ENCODE measurements at regions not wholly inside any gene's neighbourhood (a gene's known extent, or its start where the extent isn't known, plus 50 kb on each side); places are given as distances from the start of the nearest gene placed in this dataset.
"Not testable (repeated sequence)": the region's sequence is repeated elsewhere in the genome, so short reads cannot be mapped to it uniquely, and the experiment has no call there.

GRCh38 chr3:22318325-22318724, 567.3 kb upstream of the ZNF385D start:
- no peak for DNase-seq (ENCODE audit: low read depth)

- DNase-seq (ENCODE audit: low read depth) = peak; percentile 15
Observed at GRCh38 chr3:22319446-22319845, 568.4 kb upstream of the ZNF385D start.

DNA sequence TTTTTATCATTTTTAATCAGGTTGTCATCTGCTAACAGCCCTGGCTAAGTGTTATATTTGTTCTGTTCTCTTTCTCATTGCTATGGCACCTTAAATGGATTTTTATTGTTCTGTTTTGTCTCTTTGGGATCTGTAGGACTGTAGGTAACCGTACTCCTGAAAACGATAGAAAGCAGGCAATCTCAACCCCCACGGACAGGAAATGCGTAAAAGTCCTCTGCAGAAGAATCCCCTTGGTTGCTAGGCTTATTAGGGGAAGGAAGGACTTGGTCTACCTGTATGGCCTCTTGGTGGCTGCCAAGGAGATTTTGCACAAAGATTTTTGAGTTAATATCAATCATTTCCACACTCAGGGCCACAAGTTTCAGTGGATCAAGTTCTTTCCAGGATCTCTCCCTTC, 571.9 kb upstream of the ZNF385D start:
- no peak for DNase-seq (ENCODE audit: low read depth)

- no peak for DNase-seq (ENCODE audit: low read depth)
Observed at GRCh38 chr3:22326305-22326704, 575.3 kb upstream of the ZNF385D start.

GRCh38 chr3:22334996-22335395, 584.0 kb upstream of the ZNF385D start:
- DNase-seq (ENCODE audit: low read depth) = no peak

DNA sequence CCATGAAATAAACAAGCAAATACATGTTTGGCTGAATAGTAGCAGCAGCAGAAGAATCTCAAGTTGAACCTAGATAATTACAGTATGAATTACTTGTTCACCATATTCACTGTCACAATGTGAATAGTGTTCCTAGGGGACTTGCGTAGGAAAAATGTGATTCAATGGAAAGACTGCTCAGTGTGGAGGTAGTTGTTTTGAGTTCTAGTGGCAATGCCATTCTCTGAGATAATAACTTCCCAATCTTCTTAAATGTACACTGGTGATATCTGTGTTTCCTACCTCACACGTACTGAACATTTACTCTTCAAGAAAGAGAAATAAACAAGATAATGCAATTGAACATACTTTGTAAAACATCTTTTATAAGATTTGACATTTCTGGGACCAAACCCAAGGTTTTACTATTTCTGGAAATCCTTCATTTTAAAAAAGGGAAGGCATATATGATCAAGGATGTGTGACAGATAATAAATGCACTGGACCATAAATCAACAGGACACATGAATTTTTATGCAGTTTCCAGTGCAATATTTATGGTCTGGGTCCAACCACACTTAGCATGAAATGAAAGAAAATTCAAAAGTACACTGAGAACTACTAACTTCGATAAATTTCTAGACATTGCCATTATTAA, 598.3 kb upstream of the ZNF385D start:
- no peak for DNase-seq (ENCODE audit: low read depth)

DNA sequence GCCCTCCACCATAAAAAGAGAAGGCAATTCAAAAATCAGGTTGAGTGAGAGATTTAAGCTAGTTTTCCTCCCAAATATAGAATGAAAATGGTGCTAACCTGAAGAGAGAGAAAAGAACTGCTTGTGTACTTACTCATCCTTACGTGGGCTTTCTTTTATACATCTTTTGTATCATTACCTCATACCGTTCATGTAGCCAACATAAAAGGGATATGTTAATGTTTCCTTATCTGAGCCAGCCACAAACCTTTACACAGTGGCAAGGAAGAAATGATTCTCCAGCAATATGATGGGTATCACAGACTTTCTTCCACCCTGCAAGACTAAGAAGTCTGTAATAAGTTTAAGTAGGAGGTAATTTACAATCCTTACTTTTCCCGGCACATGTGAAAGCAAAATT, 600.8 kb upstream of the ZNF385D start:
- DNase-seq (ENCODE audit: low read depth) = no peak

- no peak for DNase-seq (ENCODE audit: low read depth)
Observed at GRCh38 chr3:22353126-22353525, 602.1 kb upstream of the ZNF385D start.

DNA sequence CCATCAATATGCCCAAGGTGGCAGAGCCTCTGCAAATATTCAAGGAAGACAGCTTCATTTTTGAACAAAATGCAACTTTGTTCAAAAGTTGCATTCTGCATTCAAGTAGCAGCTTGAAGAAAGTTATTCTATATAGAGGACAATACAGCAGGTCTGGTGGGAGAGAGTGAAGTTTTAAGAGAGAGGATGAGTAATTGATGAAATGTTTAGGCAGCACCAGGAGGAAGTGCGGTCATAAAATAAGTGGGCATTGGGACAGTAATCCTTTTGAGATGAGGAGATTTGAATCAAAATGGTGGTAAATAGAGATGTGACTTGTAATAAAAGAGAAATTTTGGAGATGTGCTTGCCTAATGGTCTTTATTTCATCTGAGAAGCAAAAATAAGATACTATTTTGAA, 607.3 kb upstream of the ZNF385D start:
- DNase-seq (ENCODE audit: low read depth) = no peak

GRCh38 chr3:22360164-22360563, 609.2 kb upstream of the ZNF385D start:
- DNase-seq (ENCODE audit: low read depth) = no peak

DNA sequence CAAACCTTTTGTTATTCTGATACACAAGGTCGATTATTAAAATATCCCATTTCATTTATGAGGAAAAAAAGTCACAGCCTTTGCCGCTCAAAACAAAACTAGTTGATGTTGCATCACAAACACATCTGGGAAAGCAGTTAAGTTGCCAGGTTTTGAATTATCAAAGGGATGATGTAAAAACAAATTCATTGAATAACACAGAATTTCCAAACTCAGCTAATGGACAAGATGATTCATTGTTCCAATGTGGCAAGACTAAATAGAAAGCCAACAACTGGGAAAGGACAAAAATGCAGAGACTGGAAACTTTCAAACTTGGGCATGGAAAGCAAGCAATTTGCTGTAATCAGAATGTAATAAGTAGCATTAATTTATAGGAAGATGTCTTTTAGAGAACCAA, 610.0 kb upstream of the ZNF385D start:
- no peak for DNase-seq (ENCODE audit: low read depth)

DNA sequence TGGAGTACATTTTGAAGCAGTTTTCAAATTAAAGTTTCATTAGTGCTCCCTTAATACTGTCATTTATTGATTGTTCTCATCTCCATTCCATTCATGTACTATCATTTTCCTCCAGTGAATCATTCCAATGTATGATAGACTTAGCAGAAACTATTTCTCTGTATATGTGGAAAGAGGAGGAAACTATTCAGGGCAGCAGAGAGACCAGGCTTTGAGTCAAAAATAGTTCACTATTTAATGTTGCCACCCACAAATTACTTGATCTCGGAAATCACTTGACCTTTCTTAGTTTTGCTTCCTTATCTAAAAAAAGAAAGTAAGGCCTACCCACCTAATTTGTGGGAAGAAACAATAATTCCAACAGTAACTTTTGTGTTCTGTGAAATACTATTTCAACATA, 610.5 kb upstream of the ZNF385D start:
- no peak for DNase-seq (ENCODE audit: low read depth)

DNA sequence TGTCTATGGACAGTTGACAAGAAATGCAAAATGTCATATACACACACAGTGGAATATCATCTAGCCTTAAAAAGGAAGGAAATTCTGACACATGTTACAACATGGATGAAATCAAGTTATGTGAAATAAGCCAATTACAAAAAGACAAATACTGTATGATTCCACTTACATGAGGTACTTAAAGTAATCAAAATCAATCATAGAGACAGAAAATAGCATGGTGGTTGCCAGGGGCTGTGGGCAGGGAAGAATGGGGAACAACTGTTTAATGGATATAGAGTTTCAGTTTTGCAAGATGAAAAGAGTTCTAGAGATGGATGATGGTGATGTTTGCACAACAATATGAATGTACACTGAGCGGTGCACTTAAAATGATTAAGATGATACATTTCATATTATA, 613.8 kb upstream of the ZNF385D start:
- no peak for DNase-seq (ENCODE audit: low read depth)

GRCh38 chr3:22366781-22367180, 615.8 kb upstream of the ZNF385D start:
- DNase-seq (ENCODE audit: low read depth) = no peak

DNA sequence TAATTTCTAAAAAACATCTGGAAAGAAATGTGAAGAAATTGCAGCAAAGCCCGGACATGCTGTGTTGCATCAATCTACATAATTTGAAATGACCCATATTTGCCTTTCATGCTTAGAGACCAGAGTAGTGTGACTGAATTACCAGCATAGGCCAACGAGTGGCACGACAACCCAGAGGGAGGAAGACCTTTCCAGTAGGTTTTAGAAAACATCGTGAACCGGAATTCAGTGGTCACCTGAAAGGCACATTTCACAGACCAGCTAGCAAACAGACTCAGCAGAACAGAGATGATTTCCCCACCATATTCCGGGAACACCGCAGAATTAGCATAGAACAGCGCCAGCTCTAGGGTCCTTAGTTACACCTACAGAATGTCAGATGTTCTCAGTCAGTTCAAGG, 620.0 kb upstream of the ZNF385D start:
- DNase-seq (ENCODE audit: low read depth) = no peak

- no peak for DNase-seq (ENCODE audit: low read depth)
Observed at GRCh38 chr3:22371607-22372291, 620.7 kb upstream of the ZNF385D start.

GRCh38 chr3:22372292-22373062, 621.5 kb upstream of the ZNF385D start:
- no peak for DNase-seq (ENCODE audit: low read depth)

GRCh38 chr3:22373182-22373581, 622.2 kb upstream of the ZNF385D start:
- DNase-seq (ENCODE audit: low read depth) = no peak

GRCh38 chr3:22373827-22374226, 622.8 kb upstream of the ZNF385D start:
- DNase-seq (ENCODE audit: low read depth) = no peak

DNA sequence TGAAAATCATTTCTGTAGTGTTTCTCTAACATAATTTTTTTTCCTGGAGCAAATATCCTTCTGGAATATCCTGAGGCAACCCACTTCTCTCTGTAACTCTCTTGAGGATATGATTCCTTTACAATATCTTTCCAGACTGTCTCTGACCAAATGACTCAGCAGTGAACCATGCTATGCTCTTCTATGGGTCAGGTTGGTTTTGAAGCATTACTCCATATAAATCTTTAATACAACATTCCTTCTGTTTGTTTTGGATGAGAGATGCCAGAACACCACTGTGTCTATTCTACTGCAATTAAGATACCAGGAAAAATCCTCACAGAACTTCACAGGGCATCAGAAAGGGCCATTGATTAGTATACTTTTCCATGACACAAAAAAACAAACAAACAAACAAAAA, 626.4 kb upstream of the ZNF385D start:
- peak; percentile 53 for DNase-seq (ENCODE audit: low read depth)

DNA sequence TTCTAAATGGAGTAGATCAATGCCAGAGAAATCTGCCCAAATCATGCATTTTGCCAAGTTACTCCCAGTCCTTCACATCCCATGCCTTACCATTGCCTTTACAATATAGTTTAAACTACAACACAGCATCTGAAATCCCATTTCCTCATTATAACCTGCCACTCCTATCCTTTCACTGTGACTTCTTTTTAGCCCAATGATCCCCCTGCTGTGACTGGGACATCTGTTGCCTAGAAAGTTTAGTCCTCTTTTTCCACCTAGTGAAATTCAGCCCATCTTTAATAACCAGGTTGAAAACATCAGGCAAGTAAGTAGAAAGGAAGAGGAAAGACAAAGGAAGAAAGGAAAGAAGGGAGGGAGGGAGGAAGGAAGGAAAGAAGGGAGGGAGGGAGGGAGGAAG, 627.9 kb upstream of the ZNF385D start:
- no peak for DNase-seq (ENCODE audit: low read depth)

DNA sequence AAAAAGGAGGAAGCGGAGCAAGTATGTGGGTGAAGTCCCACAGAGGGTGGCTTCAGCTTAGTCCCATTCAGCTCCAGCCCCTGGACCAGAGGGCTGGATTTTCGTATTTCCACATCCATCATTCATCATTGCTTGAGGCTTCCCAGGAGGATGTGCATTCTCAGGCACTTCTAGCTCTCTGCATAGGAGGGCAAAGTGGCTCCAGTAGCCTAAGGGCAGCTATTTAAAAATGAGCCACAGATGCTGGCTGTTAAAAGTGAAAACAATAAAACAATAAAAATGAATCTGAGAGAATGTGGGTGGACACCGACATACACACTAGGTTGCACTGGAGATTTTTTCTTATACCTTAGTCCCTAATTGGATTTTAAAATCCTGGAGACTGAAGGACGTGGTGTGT, 629.2 kb upstream of the ZNF385D start:
- no peak for DNase-seq (ENCODE audit: low read depth)

- not testable (repeated sequence) for DNase-seq (ENCODE audit: low read depth)
Observed at GRCh38 chr3:22381564-22381963, 630.6 kb upstream of the ZNF385D start.
